ENCODE measurements at regions not wholly inside any gene's neighbourhood (a gene's known extent, or its start where the extent isn't known, plus 50 kb on each side); places are given as distances from the start of the nearest gene placed in this dataset.
"Not testable (repeated sequence)": the region's sequence is repeated elsewhere in the genome, so short reads cannot be mapped to it uniquely, and the experiment has no call there.

GRCh38 chr7:16261654-16262053 is 159.7 kb downstream of the CRPPA start:
- intact Hi-C loops (cut with DNase I), result no loop called here
- H3K4me3 ChIP-seq, result no peak overlapping the region
- 80 to 81% methylated on average over 5 of the region's 5 CpGs for WGBS, 2 donors
- ATAC-seq (no peak), DNase-seq (no peak)
- no peaks in the 10 kb centered on the region for H3K9me3 ChIP-seq
- no peak for TF ChIP-seq CTCF (IDR thresholded peaks at IDR 0.05)
- TF ChIP-seq POLR2A (IDR thresholded peaks at IDR 0.05), result no peak
- H3K27me3 ChIP-seq, result no peaks in the 10 kb centered on the region
- no peaks in the 10 kb centered on the region for H3K36me3 ChIP-seq (replicated peaks in 1 of 2; ENCODE audit: insufficient read depth in 1 of 2, low read depth in 2 of 2)
- no peak overlapping the region for H3K27ac ChIP-seq
- H3K4me1 ChIP-seq, result no peaks in the 10 kb centered on the region

- Histone ChIP-seq H3K36me3 (replicated peaks in 1 of 2; ENCODE audit: insufficient read depth in 1 of 2, low read depth in 2 of 2) (no peaks in the 10 kb centered on the region), H3K27me3 (no peaks in the 10 kb centered on the region), H3K4me3 (no peak overlapping the region), H3K9me3 (peaks cover 0 to 4% (median 0%) of the 10 kb centered on the region in 3 donors), H3K27ac (no peak overlapping the region), H3K4me1 (no peaks in the 10 kb centered on the region)
- 50 to 53% methylated on average over 2 of the region's 2 CpGs for WGBS, 2 donors
- TF ChIP-seq POLR2A (IDR thresholded peaks at IDR 0.05) (no peak), CTCF (IDR thresholded peaks at IDR 0.05) (no peak)
- ATAC-seq, result no peak
- DNase-seq, result no peak
- intact Hi-C loops (cut with DNase I), result no loop called here
These were observed 160.2 kb downstream of the CRPPA start for GRCh38 chr7:16261100-16261499.

GRCh38 chr7:16260236-16260728 is 161.1 kb downstream of the CRPPA start:
- no peak overlapping the region for H3K27ac ChIP-seq
- no peaks in the 10 kb centered on the region for H3K36me3 ChIP-seq (replicated peaks in 1 of 2; ENCODE audit: insufficient read depth in 1 of 2, low read depth in 2 of 2)
- no peaks in the 10 kb centered on the region for H3K4me1 ChIP-seq
- intact Hi-C loops (cut with DNase I), result no loop called here
- DNase-seq (no peak), ATAC-seq (no peak)
- H3K27me3 ChIP-seq, result no peaks in the 10 kb centered on the region
- WGBS, 2 donors, result 59 to 64% methylated on average over 1 of the region's 1 CpG
- H3K4me3 ChIP-seq, result no peak overlapping the region
- peaks cover 0 to 6% (median 0%) of the 10 kb centered on the region in 3 donors for H3K9me3 ChIP-seq
- TF ChIP-seq POLR2A (IDR thresholded peaks at IDR 0.05), result no peak
- no peak for TF ChIP-seq CTCF (IDR thresholded peaks at IDR 0.05)

- 84 to 100% methylated on average over 1 of the region's 1 CpG for WGBS, 2 donors
- H3K36me3 ChIP-seq (replicated peaks in 1 of 2; ENCODE audit: insufficient read depth in 1 of 2, low read depth in 2 of 2); H3K27me3 ChIP-seq; ATAC-seq; H3K4me3 ChIP-seq; DNase-seq; H3K27ac ChIP-seq; intact Hi-C loops (cut with DNase I); H3K4me1 ChIP-seq; H3K9me3 ChIP-seq: not testable (repeated sequence)
These were observed 164.9 kb downstream of the CRPPA start for GRCh38 chr7:16256419-16256818.

GRCh38 chr7:16255952-16256351 is 165.4 kb downstream of the CRPPA start:
- 89 to 98% methylated on average over 2 of the region's 2 CpGs for WGBS, 2 donors
- intact Hi-C loops (cut with DNase I); DNase-seq; H3K27me3 ChIP-seq; ATAC-seq; H3K36me3 ChIP-seq (replicated peaks in 1 of 2; ENCODE audit: insufficient read depth in 1 of 2, low read depth in 2 of 2); H3K4me3 ChIP-seq; H3K4me1 ChIP-seq; H3K27ac ChIP-seq; H3K9me3 ChIP-seq: not testable (repeated sequence)

GRCh38 chr7:16250655-16251054 is 170.7 kb downstream of the CRPPA start:
- H3K4me1 ChIP-seq; H3K27me3 ChIP-seq; ATAC-seq; H3K27ac ChIP-seq; H3K4me3 ChIP-seq; H3K9me3 ChIP-seq; DNase-seq; intact Hi-C loops (cut with DNase I); H3K36me3 ChIP-seq (replicated peaks in 1 of 2; ENCODE audit: insufficient read depth in 1 of 2, low read depth in 2 of 2): not testable (repeated sequence)
- 92 to 96% methylated on average over 2 of the region's 2 CpGs for WGBS, 2 donors

GRCh38 chr7:16249204-16249603 is 172.1 kb downstream of the CRPPA start:
- intact Hi-C loops (cut with DNase I); DNase-seq: not testable (repeated sequence)

GRCh38 chr7:16248556-16248955 is 172.8 kb downstream of the CRPPA start:
- H3K4me1 ChIP-seq; H3K9me3 ChIP-seq; intact Hi-C loops (cut with DNase I); DNase-seq; H3K27me3 ChIP-seq; H3K4me3 ChIP-seq; ATAC-seq; H3K36me3 ChIP-seq (replicated peaks in 1 of 2; ENCODE audit: insufficient read depth in 1 of 2, low read depth in 2 of 2); H3K27ac ChIP-seq: not testable (repeated sequence)
- 96% methylated on average over 6 of the region's 6 CpGs for WGBS, 2 donors

More at GRCh38 chr7:16249204-16249603, 172.1 kb downstream of the CRPPA start:
- not testable (repeated sequence) for H3K4me1 ChIP-seq; ATAC-seq; H3K4me3 ChIP-seq; H3K9me3 ChIP-seq; H3K27ac ChIP-seq; H3K36me3 ChIP-seq (replicated peaks in 1 of 2; ENCODE audit: insufficient read depth in 1 of 2, low read depth in 2 of 2); H3K27me3 ChIP-seq
- WGBS, 2 donors, result 93 to 100% methylated on average over 1 to 7 of the region's 7 CpGs
